Heart left ventricle (tissue), 16 donors: ENCODE measurements at regions not wholly inside any gene's neighbourhood (a gene's known extent, or its start where the extent isn't known, plus 50 kb on each side); places are given as distances from the start of the nearest gene placed in this dataset.
A peak's percentile ranks its signal among the peaks of the same experiment; 100 is the strongest.

Source experiments
- ATAC-seq, 4 donors: fragments of 200-7000 bp; cut with Tn5 transposase; one replicate each; pipeline ENCODE4 v1.9.1; 2020 to 2022; ENCODE audit warnings: moderate library complexity in 4 of 4, mild to moderate bottlenecking in 3 of 4, moderate number of reproducible peaks in 1 of 4
- DNase-seq, 5 donors: peaks; one replicate each; pipeline ENCODE4 v3.0.0-alpha.2; 2020
- H3K27ac ChIP-seq, 12 donors: fragments of 200-600 bp; sonication (generic) in 4 of 12; one replicate each; pipeline versions ENCODE4 v1.5.0 to v1.8.0; 2016 to 2022; ENCODE audit warnings: mild to moderate bottlenecking in 2 of 12
- H3K27me3 ChIP-seq, 9 donors: fragments of 200-600 bp; sonication (generic) in 2 of 9; one replicate each; pipeline versions ENCODE4 v1.5.1 to v1.8.0; 2016 to 2022; ENCODE audit warnings: mild to moderate bottlenecking in 3 of 9
- H3K36me3 ChIP-seq, 9 donors: fragments of 200-600 bp; sonication (generic) in 2 of 9; one replicate each; pipeline versions ENCODE4 v1.5.0 to v1.8.0; 2018 to 2022; ENCODE audit warnings: mild to moderate bottlenecking in 2 of 9
- H3K4me1 ChIP-seq, 12 donors: fragments of 200-600 bp; sonication (generic) in 4 of 12; one replicate each; pipeline versions ENCODE4 v1.5.0 to v1.8.0; 2016 to 2022; ENCODE audit warnings: mild to moderate bottlenecking in 3 of 12
- H3K4me3 ChIP-seq, 12 donors: fragments of 200-600 bp; sonication (generic) in 4 of 12; one replicate each; pipeline versions ENCODE4 v1.5.0 to v1.8.0; 2017 to 2022; ENCODE audit warnings: mild to moderate bottlenecking in 9 of 12, moderate library complexity in 4 of 12
- H3K9me3 ChIP-seq, 12 donors: fragments of 200-600 bp; sonication (generic) in 4 of 12; one replicate each; pipeline versions ENCODE4 v1.5.0 to v1.8.0; 2016 to 2022; ENCODE audit warnings: mild to moderate bottlenecking in 1 of 12
- POLR2A ChIP-seq, 2 donors: fragments of 450-650 bp; IDR thresholded peaks; one replicate each; pipeline ENCODE4 v1.6.1; 2017; ENCODE audit warnings: antibody characterized with exemption in 2 of 2, mild to moderate bottlenecking in 2 of 2, moderate library complexity in 2 of 2
- WGBS, 4 donors: extraction: QIAGEN DNeasy Blood & Tissue Kit in 2 of 4; methylation state at CpG; one replicate each; pipeline versions ENCODE4 v1.1.5 to v1.1.7; 2013 to 2018; 5-methylcytosine and 5-hydroxymethylcytosine counted together
- intact Hi-C, 10 donors: fragments of 100-400 bp; cut with DNase I; formaldehyde crosslinking; loops; one replicate each; pipeline versions ENCODE4 v1.11.1 to v1.14.2; 2022
- TF ChIP-seq, protein P1 (sequence below), 12 donors: fragments of 200-600 bp; sonication (generic) in 4 of 12; IDR thresholded peaks; one replicate each; pipeline versions ENCODE4 v1.5.0 to v1.8.0; 2018 to 2022; ENCODE audit warnings: antibody characterized with exemption in 12 of 12, mild to moderate bottlenecking in 5 of 12
- donor health status: ischemic (EF 13 %, LVEDD 7.1; RV severe dilation, severe dysfunction).
- donor health status: healthy with polysubstance abuse.
- donor health status: DM: no; HTN: yes; CAD: no.
- donor health status: DM: no; HTN: no; CAD: no.
- donor health status: ischemic (EF 25% LVEDD 6.9; RV normal size, moderate dysfunction).
- donor health status: ischemic (EF 25% LVEDD 5.7; RV mildly dilated, moderate dysfunction).
- donor health status: healthy.
- donor health status: DM: yes; HTN: yes; CAD: no.
- donor health status: ischemic (EF 35%, LVEDD 5.7; RV mildly dilated, moderate dysfunction).
- donor health status: nonischemic (EF 11% LVEDD 7.7; RV severe dilation, severe dysfunction).
- donor health status: DM: yes; HTN: yes; CAD: no.
- donor health status: PGD.
- donor health status: ischemic (EF 29% LVEDD 5.4; RV normal size, mild dysfunction).
- donor health status: nonischemic (EF 23%, LVEDD 6.1; RV moderate dilation, normal function).

DNA sequence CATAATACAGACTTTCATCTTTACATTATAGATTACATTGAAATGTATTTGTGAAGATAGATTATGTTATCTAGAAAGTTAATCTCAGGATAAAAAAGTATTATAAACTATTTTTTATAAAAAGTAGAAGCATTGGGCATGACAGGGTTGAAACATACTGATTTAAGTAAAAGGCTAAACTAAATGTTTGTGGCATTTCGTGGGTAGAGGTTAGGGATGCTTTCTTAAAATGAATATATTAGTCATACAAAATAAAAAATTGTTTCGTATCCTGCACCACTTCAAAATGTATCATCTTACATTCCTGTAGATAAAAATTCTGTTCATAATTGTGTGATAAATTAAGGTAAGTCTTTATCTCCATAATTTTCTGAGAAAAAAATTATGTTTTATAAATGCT is 603.6 kb downstream of the SPRY1 start:
- Histone ChIP-seq H3K4me3 (no peak overlapping the region), H3K27ac (no peak overlapping the region), H3K27me3 (no peaks in the 10 kb centered on the region), H3K4me1 (peaks cover 0 to 3% (median 0%) of the 10 kb centered on the region in 12 donors), H3K9me3 (peaks cover 0 to 11% (median 0%) of the 10 kb centered on the region in 12 donors), H3K36me3 (no peaks in the 10 kb centered on the region)
- DNase-seq (no peak), ATAC-seq (no peak)
- TF ChIP-seq, protein P1, sequence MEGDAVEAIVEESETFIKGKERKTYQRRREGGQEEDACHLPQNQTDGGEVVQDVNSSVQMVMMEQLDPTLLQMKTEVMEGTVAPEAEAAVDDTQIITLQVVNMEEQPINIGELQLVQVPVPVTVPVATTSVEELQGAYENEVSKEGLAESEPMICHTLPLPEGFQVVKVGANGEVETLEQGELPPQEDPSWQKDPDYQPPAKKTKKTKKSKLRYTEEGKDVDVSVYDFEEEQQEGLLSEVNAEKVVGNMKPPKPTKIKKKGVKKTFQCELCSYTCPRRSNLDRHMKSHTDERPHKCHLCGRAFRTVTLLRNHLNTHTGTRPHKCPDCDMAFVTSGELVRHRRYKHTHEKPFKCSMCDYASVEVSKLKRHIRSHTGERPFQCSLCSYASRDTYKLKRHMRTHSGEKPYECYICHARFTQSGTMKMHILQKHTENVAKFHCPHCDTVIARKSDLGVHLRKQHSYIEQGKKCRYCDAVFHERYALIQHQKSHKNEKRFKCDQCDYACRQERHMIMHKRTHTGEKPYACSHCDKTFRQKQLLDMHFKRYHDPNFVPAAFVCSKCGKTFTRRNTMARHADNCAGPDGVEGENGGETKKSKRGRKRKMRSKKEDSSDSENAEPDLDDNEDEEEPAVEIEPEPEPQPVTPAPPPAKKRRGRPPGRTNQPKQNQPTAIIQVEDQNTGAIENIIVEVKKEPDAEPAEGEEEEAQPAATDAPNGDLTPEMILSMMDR (IDR thresholded peaks at IDR 0.05) = no peak
- TF ChIP-seq POLR2A (IDR thresholded peaks at IDR 0.05) = no peak
- 48 to 73% (median 59%) methylated on average over 2 of the region's 2 CpGs for WGBS, 4 donors
- intact Hi-C loops = no loop called here

- intact Hi-C loops = loop anchor here in 1 of 10 donors (5.0 kb wide), 1 partner anchor 613 kb away; no protein-coding TSS in a partner anchor
- ATAC-seq (no peak), DNase-seq (no peak)
- H3K36me3 ChIP-seq = no peaks in the 10 kb centered on the region
- H3K4me1 ChIP-seq = peaks cover 0 to 21% (median 17%) of the 10 kb centered on the region in 12 donors
- WGBS, 4 donors = 0 to 100% (median 70%) methylated on average over 1 of the region's 1 CpG
- H3K4me3 ChIP-seq = no peak overlapping the region
- no peak for TF ChIP-seq POLR2A (IDR thresholded peaks at IDR 0.05)
- TF ChIP-seq, protein P1 (IDR thresholded peaks at IDR 0.05) = no peak
- no peaks in the 10 kb centered on the region for H3K27me3 ChIP-seq
- no peak overlapping the region for H3K27ac ChIP-seq
- no peaks in the 10 kb centered on the region for H3K9me3 ChIP-seq
Measured at GRCh38 chr4:124015766-124016165, 619.2 kb downstream of the SPRY1 start.

- H3K4me3 ChIP-seq = no peak overlapping the region
- no peaks in the 10 kb centered on the region for H3K36me3 ChIP-seq
- H3K9me3 ChIP-seq = peaks cover 0 to 7% (median 0%) of the 10 kb centered on the region in 12 donors
- peak overlapping the region in 1 of 12 donors; percentile 35 for H3K27ac ChIP-seq
- intact Hi-C loops = loop anchor here in 1 of 10 donors (5.0 kb wide), 1 partner anchor 615 kb away; no protein-coding TSS in a partner anchor
- no peak for ATAC-seq
- no peaks in the 10 kb centered on the region for H3K27me3 ChIP-seq
- peaks cover 0 to 21% (median 17%) of the 10 kb centered on the region in 12 donors for H3K4me1 ChIP-seq
- TF ChIP-seq POLR2A (IDR thresholded peaks at IDR 0.05) = no peak
- TF ChIP-seq, protein P1 (IDR thresholded peaks at IDR 0.05) = no peak
- WGBS, 4 donors = 77 to 91% (median 87%) methylated on average over 8 of the region's 8 CpGs
- DNase-seq = no peak
Measured at GRCh38 chr4:124017185-124017785, 620.7 kb downstream of the SPRY1 start.

GRCh38 chr4:124018383-124019317 is 622.1 kb downstream of the SPRY1 start:
- peak; percentile 53 to 74 (median 63) for DNase-seq
- WGBS, 4 donors = 35 to 40% (median 37%) methylated on average over 7 of the region's 7 CpGs
- Histone ChIP-seq H3K4me3 (no peak overlapping the region), H3K27ac (peak overlapping the region; percentile 18 to 78 (median 74)), H3K36me3 (no peaks in the 10 kb centered on the region), H3K27me3 (no peaks in the 10 kb centered on the region), H3K4me1 (peaks cover 0 to 21% (median 17%) of the 10 kb centered on the region in 12 donors), H3K9me3 (peaks cover 0 to 7% (median 0%) of the 10 kb centered on the region in 12 donors)
- TF ChIP-seq, protein P1 (IDR thresholded peaks at IDR 0.05) = no peak
- no peak for TF ChIP-seq POLR2A (IDR thresholded peaks at IDR 0.05)
- peak; percentile 79 to 94 (median 92) for ATAC-seq
- intact Hi-C loops = loop anchor here in 1 of 10 donors (5.0 kb wide), 1 partner anchor 616 kb away; no protein-coding TSS in a partner anchor
